Esophagus squamous epithelium (tissue), 5 donors: ENCODE measurements at regions not wholly inside any gene's neighbourhood (a gene's known extent, or its start where the extent isn't known, plus 50 kb on each side); places are given as distances from the start of the nearest gene placed in this dataset.
"Not testable (repeated sequence)": the region's sequence is repeated elsewhere in the genome, so short reads cannot be mapped to it uniquely, and the experiment has no call there.

Experiments used
- DNase-seq: peaks from one replicate; lab custom pipeline; 2025; lab: John Stamatoyannopoulos, UW
- H3K27ac ChIP-seq, 4 donors: fragments of 200-600 bp; sonication (generic); one replicate each; pipeline ENCODE4 v1.5.1; 2016 to 2019; ENCODE audit warnings: mild to moderate bottlenecking in 1 of 4
- H3K27me3 ChIP-seq, 4 donors: fragments of 200-600 bp; sonication (generic); 1 replicate in 3 of 4; 2 replicates in 1 of 4; pipeline versions ENCODE4 v1.5.1 to v1.6.0; 2017 to 2021; ENCODE audit warnings: antibody characterized with exemption in 1 of 4
- H3K36me3 ChIP-seq, 3 donors: fragments of 200-600 bp; sonication (generic); one replicate each; pipeline ENCODE4 v1.5.1; 2016 to 2019
- H3K4me1 ChIP-seq, 3 donors: fragments of 200-600 bp; sonication (generic); one replicate each; pipeline ENCODE4 v1.5.1; 2017 to 2019
- H3K4me3 ChIP-seq, 4 donors: fragments of 200-600 bp; sonication (generic); 1 replicate in 3 of 4; 2 replicates in 1 of 4; pipeline ENCODE4 v1.5.1; 2016 to 2019; ENCODE audit warnings: mild to moderate bottlenecking in 2 of 4, moderate library complexity in 1 of 4
- H3K9me3 ChIP-seq, 3 donors: fragments of 200-600 bp; sonication (generic); one replicate each; pipeline ENCODE4 v1.5.1; 2016 to 2019
- POLR2A ChIP-seq, 4 donors: fragments of 450-650 bp; IDR thresholded peaks; one replicate each; pipeline ENCODE4 v1.6.1; 2017; ENCODE audit warnings: antibody characterized with exemption in 4 of 4, mild to moderate bottlenecking in 4 of 4, moderate library complexity in 3 of 4
- WGBS, 2 donors: methylation state at CpG; one replicate each; pipeline ENCODE4 v1.1.5; 2018; 5-methylcytosine and 5-hydroxymethylcytosine counted together
- intact Hi-C: fragments of 100-400 bp; cut with DNase I; formaldehyde crosslinking; loops from one replicate; pipeline ENCODE4 v1.15.0; 2022
- TF ChIP-seq, protein P1 (sequence below), 6 experiments: fragments of 450-650 bp in 4 of 6; fragments of 200-600 bp in 2 of 6; sonication (generic) in 2 of 6; IDR thresholded peaks; one replicate each; pipeline ENCODE4 v1.5.1; 2016 to 2019; ENCODE audit warnings: antibody characterized with exemption in 6 of 6, mild to moderate bottlenecking in 4 of 6, moderate library complexity in 4 of 6
- donor health status: DM: yes; HTN: yes; CAD: no.

DNA sequence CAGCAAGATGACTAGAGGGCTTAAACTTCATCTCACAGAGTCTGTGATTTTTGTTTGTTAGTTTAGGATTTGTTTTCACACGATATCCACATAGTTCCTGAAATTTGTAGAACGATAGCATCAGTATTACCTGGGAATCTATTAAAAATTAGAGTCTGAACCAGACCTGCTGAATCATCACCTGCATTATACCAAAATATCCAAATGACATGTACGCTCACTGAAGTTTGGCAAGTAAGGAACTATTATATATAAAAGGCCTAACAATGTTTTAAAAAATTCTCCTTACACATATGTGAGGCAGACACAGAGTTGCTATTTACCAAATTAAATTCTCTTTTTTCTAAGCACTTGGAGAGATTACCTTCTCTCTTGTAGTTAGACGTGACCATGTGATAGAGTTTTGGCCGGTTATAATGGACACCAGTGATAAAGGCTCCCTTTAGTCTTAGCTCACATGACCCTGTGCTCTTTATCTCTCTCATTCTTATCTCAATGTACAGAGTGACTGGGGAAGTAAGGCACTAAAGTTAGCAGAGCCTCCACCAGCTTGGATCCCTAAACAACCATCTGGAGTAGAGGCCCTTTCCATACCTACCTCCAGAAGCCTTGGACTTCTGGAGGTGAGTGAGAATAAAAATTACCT, 363.1 kb downstream of the DSC3 start:
- no peak for DNase-seq

DNA sequence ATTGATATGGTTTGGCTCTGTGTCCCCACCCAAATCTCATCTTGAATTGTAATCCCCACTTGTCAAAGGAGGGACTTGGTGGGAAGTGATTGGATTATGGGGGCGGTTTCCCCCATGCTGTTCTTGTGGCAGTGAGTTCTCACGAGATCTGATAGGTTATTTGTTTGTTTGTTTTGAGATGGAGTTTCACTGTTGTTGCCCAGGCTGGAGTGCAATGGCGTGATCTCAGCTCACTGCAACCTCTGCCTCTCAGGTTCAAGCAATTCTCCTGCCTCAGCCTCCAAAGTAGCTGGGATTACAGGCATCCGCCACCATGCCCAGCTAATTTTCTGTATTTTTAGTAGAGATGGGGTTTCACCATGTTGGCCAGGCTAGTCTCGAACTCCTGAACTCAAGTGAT, 364.7 kb downstream of the DSC3 start:
- H3K4me1 ChIP-seq, H3K27ac ChIP-seq, H3K4me3 ChIP-seq, H3K36me3 ChIP-seq, intact Hi-C loops, H3K27me3 ChIP-seq, DNase-seq, H3K9me3 ChIP-seq: not testable (repeated sequence)
- 79 to 83% methylated on average over 4 to 5 of the region's 5 CpGs for WGBS, 2 donors

More for the DNA sequence above, 363.1 kb downstream of the DSC3 start:
- no peaks in the 10 kb centered on the region for H3K36me3 ChIP-seq
- 75 to 76% methylated on average over 5 of the region's 5 CpGs for WGBS, 2 donors
- intact Hi-C loops = no loop called here
- no peak overlapping the region for H3K4me3 ChIP-seq
- no peak overlapping the region for H3K27ac ChIP-seq
- H3K4me1 ChIP-seq = no peaks in the 10 kb centered on the region
- no peaks in the 10 kb centered on the region for H3K9me3 ChIP-seq
- TF ChIP-seq, protein P1, sequence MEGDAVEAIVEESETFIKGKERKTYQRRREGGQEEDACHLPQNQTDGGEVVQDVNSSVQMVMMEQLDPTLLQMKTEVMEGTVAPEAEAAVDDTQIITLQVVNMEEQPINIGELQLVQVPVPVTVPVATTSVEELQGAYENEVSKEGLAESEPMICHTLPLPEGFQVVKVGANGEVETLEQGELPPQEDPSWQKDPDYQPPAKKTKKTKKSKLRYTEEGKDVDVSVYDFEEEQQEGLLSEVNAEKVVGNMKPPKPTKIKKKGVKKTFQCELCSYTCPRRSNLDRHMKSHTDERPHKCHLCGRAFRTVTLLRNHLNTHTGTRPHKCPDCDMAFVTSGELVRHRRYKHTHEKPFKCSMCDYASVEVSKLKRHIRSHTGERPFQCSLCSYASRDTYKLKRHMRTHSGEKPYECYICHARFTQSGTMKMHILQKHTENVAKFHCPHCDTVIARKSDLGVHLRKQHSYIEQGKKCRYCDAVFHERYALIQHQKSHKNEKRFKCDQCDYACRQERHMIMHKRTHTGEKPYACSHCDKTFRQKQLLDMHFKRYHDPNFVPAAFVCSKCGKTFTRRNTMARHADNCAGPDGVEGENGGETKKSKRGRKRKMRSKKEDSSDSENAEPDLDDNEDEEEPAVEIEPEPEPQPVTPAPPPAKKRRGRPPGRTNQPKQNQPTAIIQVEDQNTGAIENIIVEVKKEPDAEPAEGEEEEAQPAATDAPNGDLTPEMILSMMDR (IDR thresholded peaks at IDR 0.05) = no peak
- no peak for TF ChIP-seq POLR2A (IDR thresholded peaks at IDR 0.05)
- no peaks in the 10 kb centered on the region for H3K27me3 ChIP-seq

GRCh38 chr18:30676053-30676480, 366.5 kb downstream of the DSC3 start:
- Histone ChIP-seq H3K9me3 (no peaks in the 10 kb centered on the region), H3K27ac (no peak overlapping the region), H3K4me1 (no peaks in the 10 kb centered on the region), H3K4me3 (no peak overlapping the region), H3K36me3 (no peaks in the 10 kb centered on the region), H3K27me3 (no peaks in the 10 kb centered on the region)
- whole genome bisulfite sequencing, 2 donors = 18 to 20% methylated on average over 4 of the region's 4 CpGs
- intact Hi-C loops = no loop called here
- TF ChIP-seq POLR2A (IDR thresholded peaks at IDR 0.05) = no peak
- TF ChIP-seq, protein P1 (IDR thresholded peaks at IDR 0.05) = no peak
- no peak for DNase-seq

DNA sequence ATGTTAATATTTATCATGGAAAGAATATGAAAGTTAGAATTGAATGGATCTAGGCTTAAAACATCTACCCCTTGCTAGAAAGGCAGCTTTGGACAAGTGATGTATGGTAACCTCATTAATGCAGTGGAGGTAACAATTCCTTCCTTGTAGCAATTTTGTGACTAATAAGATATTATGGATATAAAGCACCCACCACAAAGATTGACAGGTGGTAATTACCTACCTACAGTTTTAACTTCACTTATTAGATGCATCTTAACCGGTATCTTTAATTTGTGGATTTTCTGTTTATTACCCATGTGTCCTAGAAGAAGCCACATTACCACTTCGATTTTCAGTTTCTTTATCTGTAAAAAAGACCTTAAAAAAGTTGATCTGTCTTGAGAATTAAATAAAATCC, 367.0 kb downstream of the DSC3 start:
- intact Hi-C loops = no loop called here
- H3K36me3 ChIP-seq = no peaks in the 10 kb centered on the region
- 54 to 71% methylated on average over 2 of the region's 2 CpGs for WGBS, 2 donors
- H3K27me3 ChIP-seq = no peaks in the 10 kb centered on the region
- H3K27ac ChIP-seq = no peak overlapping the region
- no peaks in the 10 kb centered on the region for H3K4me1 ChIP-seq
- no peak overlapping the region for H3K4me3 ChIP-seq
- DNase-seq = no peak
- no peaks in the 10 kb centered on the region for H3K9me3 ChIP-seq
- no peak for TF ChIP-seq POLR2A (IDR thresholded peaks at IDR 0.05)
- TF ChIP-seq, protein P1 (IDR thresholded peaks at IDR 0.05) = no peak

DNA sequence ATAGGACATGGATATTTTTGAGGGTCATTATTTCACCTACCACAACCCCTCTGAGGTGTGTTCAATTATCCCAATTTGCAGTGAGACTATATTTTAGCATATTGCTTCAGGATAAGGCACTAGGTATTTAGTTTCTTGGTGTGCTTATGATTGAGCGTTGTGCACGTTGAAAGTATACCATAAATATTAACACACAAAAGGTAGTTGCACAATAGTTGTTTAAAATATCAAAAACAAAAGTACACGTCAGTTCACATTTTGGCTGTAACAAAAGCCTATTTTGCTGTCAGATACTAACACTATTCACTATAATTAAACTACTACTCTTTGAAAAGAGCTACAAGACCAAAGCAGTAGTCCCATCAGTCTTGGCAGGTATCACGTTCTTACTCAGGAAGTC, 367.5 kb downstream of the DSC3 start:
- Histone ChIP-seq H3K27me3 (no peaks in the 10 kb centered on the region), H3K4me3 (no peak overlapping the region), H3K36me3 (no peaks in the 10 kb centered on the region), H3K27ac (no peak overlapping the region), H3K4me1 (no peaks in the 10 kb centered on the region), H3K9me3 (no peaks in the 10 kb centered on the region)
- TF ChIP-seq, protein P1 (IDR thresholded peaks at IDR 0.05) = no peak
- TF ChIP-seq POLR2A (IDR thresholded peaks at IDR 0.05) = no peak
- WGBS, 2 donors = 62 to 73% methylated on average over 4 of the region's 4 CpGs
- no peak for DNase-seq
- intact Hi-C loops = no loop called here

GRCh38 chr18:30674596-30674995, 367.9 kb downstream of the DSC3 start:
- no peak overlapping the region for H3K4me3 ChIP-seq
- H3K9me3 ChIP-seq = no peaks in the 10 kb centered on the region
- WGBS, 2 donors = 68 to 87% methylated on average over 2 of the region's 2 CpGs
- no peaks in the 10 kb centered on the region for H3K27me3 ChIP-seq
- H3K27ac ChIP-seq = no peak overlapping the region
- intact Hi-C loops = no loop called here
- TF ChIP-seq, protein P1 (IDR thresholded peaks at IDR 0.05) = no peak
- no peak for TF ChIP-seq POLR2A (IDR thresholded peaks at IDR 0.05)
- H3K4me1 ChIP-seq = no peaks in the 10 kb centered on the region
- no peaks in the 10 kb centered on the region for H3K36me3 ChIP-seq
- DNase-seq = no peak

- H3K4me3 ChIP-seq, DNase-seq, H3K27ac ChIP-seq, H3K9me3 ChIP-seq, intact Hi-C loops, H3K4me1 ChIP-seq, H3K27me3 ChIP-seq, H3K36me3 ChIP-seq: not testable (repeated sequence)
- 64 to 73% methylated on average over 1 of the region's 1 CpG for WGBS, 2 donors
Measured at GRCh38 chr18:30672439-30672838, 370.1 kb downstream of the DSC3 start.
